GM23338 (cell line): ENCODE measurements at regions not wholly inside any gene's neighbourhood (a gene's known extent, or its start where the extent isn't known, plus 50 kb on each side); places are given as distances from the start of the nearest gene placed in this dataset.

ENCODE experiments used
- ATAC-seq: fragments of 200-7000 bp; cut with Tn5 transposase; 3 replicates; pipeline ENCODE4 v1.9.1; 2020
- DNase-seq: peaks from one replicate; pipeline ENCODE4 v3.0.0-alpha.2; 2015; ENCODE audit warnings: low spot score
- H2AFZ ChIP-seq: fragments of 200-600 bp; sonication (generic); 2 replicates; pipeline ENCODE4 v1.8.0; 2016; ENCODE audit warnings: antibody characterized with exemption, mild to moderate bottlenecking, moderate library complexity
- H3F3A ChIP-seq: fragments of 200-600 bp; sonication (generic); replicated peaks from 2 replicates; pipeline ENCODE4 v1.8.0; 2017; ENCODE audit warnings: antibody characterized with exemption, mixed run types, low read depth
- H3K27ac ChIP-seq: fragments of 200-600 bp; sonication (generic); 2 replicates; pipeline ENCODE4 v1.6.1; 2016; ENCODE audit warnings: low read depth
- H3K27me3 ChIP-seq: fragments of 200-600 bp; sonication (generic); 2 replicates; pipeline ENCODE4 v1.8.0; 2016; ENCODE audit warnings: mild to moderate bottlenecking, mixed run types, moderate library complexity; ENCODE audit not compliant: insufficient read depth
- H3K36me3 ChIP-seq: fragments of 200-600 bp; sonication (generic); 2 replicates; pipeline ENCODE4 v1.8.0; 2016; ENCODE audit warnings: mild to moderate bottlenecking; ENCODE audit not compliant: insufficient read depth
- H3K4me1 ChIP-seq: fragments of 200-600 bp; sonication (generic); 2 replicates; pipeline ENCODE4 v1.8.0; 2016; ENCODE audit warnings: mild to moderate bottlenecking, moderate library complexity; ENCODE audit not compliant: insufficient read depth
- H3K4me2 ChIP-seq: fragments of 200-600 bp; sonication (generic); 2 replicates; pipeline ENCODE4 v1.7.1; 2017; ENCODE audit warnings: mixed run types
- H3K4me3 ChIP-seq: fragments of 200-600 bp; sonication (generic); 2 replicates; pipeline ENCODE4 v1.6.1; 2016; ENCODE audit warnings: mixed run types
- H3K79me2 ChIP-seq: fragments of 200-600 bp; sonication (generic); replicated peaks from 2 replicates; pipeline ENCODE4 v1.8.0; 2017; ENCODE audit warnings: mild to moderate bottlenecking; ENCODE audit not compliant: insufficient read depth
- H3K9me2 ChIP-seq: fragments of 200-600 bp; sonication (generic); 2 replicates; pipeline ENCODE4 v1.8.0; 2017; ENCODE audit not compliant: insufficient read depth
- H4K20me1 ChIP-seq: fragments of 200-600 bp; sonication (generic); replicated peaks from 2 replicates; pipeline ENCODE4 v1.8.0; 2017; ENCODE audit warnings: mild to moderate bottlenecking; ENCODE audit not compliant: insufficient read depth
- H3K27ac Mint-ChIP-seq: 2 replicates; pipeline ENCODE4 v1.8.0; 2020; ENCODE audit warnings: inconsistent platforms, mild to moderate bottlenecking, moderate library complexity, mixed read lengths
- H3K27me3 Mint-ChIP-seq: 3 replicates; pipeline ENCODE4 v1.8.0; 2022; ENCODE audit warnings: low read depth, mild to moderate bottlenecking, moderate library complexity, mixed read lengths, inconsistent platforms; ENCODE audit not compliant: insufficient read depth, poor library complexity
- H3K36me3 Mint-ChIP-seq: 3 replicates; pipeline ENCODE4 v1.8.0; 2021; ENCODE audit warnings: low read depth, mild to moderate bottlenecking, inconsistent platforms, moderate library complexity, mixed read lengths
- H3K4me1 Mint-ChIP-seq: 3 replicates; pipeline ENCODE4 v1.8.0; 2020; ENCODE audit warnings: mild to moderate bottlenecking, inconsistent platforms, mixed read lengths
- H3K4me3 Mint-ChIP-seq: 3 replicates; pipeline ENCODE4 v1.8.0; 2021; ENCODE audit warnings: moderate library complexity, mild to moderate bottlenecking, inconsistent platforms, mixed read lengths
- H3K9me3 Mint-ChIP-seq: 3 replicates; pipeline ENCODE4 v1.8.0; 2020; ENCODE audit warnings: moderate library complexity, mild to moderate bottlenecking, inconsistent platforms, mixed read lengths
- CREB1 ChIP-seq: fragments of 250-450 bp; sonication (Bioruptor Pico); IDR thresholded peaks from 2 replicates; pipeline ENCODE4 v1.5.0; 2020; ENCODE audit warnings: low read depth, mild to moderate bottlenecking, moderate library complexity
- EZH2 ChIP-seq: fragments of 200-600 bp; sonication (generic); IDR thresholded peaks from one replicate; pipeline ENCODE4 v1.8.0; 2017; ENCODE audit warnings: antibody characterized with exemption, mild to moderate bottlenecking, low read depth; ENCODE audit not compliant: unreplicated experiment
- EZH2phosphoT487 ChIP-seq: fragments of 200-600 bp; sonication (generic); IDR thresholded peaks from one replicate; pipeline ENCODE4 v1.8.1; 2018; ENCODE audit warnings: antibody characterized with exemption; ENCODE audit not compliant: unreplicated experiment
- JUNB ChIP-seq: IDR thresholded peaks from one replicate; pipeline ENCODE4 v1.6.1; 2016; ENCODE audit warnings: antibody characterized with exemption; ENCODE audit not compliant: unreplicated experiment
- STAT1 ChIP-seq: IDR thresholded peaks from one replicate; pipeline ENCODE4 v1.6.1; 2016; ENCODE audit warnings: antibody characterized with exemption; ENCODE audit not compliant: unreplicated experiment
- TF ChIP-seq, protein P1 (sequence below): IDR thresholded peaks from one replicate; pipeline ENCODE4 v1.6.1; 2018; ENCODE audit warnings: antibody characterized with exemption; ENCODE audit not compliant: unreplicated experiment
- TF ChIP-seq, protein P2 (sequence below), 2 experiments: fragments of 200-600 bp in 1 of 2; sonication (generic) in 1 of 2; conservative IDR thresholded peaks; 2 replicates each; pipeline versions ENCODE4 v1.5.1 to v1.6.1; 2016 to 2017; ENCODE audit warnings: antibody characterized with exemption in 2 of 2, low read depth in 2 of 2, mild to moderate bottlenecking in 2 of 2, moderate library complexity in 1 of 2

DNA sequence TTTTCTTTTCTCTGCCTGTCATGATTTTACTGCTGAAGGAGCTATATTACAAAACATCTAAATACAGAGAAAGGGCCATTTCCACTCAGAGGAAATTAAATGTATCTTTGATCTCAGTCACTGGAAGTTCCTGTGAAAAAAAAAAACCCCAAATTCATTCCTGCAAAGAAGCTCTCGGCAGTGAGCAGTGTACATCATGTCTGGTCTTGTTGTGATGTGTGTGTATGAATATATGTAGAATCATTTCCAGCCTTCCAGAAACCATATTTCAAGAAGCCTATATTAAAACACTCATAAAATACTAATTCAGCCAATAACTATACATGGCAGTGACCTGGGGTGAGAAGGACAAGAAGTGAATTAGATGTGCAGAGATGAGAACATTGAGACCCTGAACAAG lies 393.2 kb upstream of the TENM4 start (continued):
- TF ChIP-seq, protein P1, sequence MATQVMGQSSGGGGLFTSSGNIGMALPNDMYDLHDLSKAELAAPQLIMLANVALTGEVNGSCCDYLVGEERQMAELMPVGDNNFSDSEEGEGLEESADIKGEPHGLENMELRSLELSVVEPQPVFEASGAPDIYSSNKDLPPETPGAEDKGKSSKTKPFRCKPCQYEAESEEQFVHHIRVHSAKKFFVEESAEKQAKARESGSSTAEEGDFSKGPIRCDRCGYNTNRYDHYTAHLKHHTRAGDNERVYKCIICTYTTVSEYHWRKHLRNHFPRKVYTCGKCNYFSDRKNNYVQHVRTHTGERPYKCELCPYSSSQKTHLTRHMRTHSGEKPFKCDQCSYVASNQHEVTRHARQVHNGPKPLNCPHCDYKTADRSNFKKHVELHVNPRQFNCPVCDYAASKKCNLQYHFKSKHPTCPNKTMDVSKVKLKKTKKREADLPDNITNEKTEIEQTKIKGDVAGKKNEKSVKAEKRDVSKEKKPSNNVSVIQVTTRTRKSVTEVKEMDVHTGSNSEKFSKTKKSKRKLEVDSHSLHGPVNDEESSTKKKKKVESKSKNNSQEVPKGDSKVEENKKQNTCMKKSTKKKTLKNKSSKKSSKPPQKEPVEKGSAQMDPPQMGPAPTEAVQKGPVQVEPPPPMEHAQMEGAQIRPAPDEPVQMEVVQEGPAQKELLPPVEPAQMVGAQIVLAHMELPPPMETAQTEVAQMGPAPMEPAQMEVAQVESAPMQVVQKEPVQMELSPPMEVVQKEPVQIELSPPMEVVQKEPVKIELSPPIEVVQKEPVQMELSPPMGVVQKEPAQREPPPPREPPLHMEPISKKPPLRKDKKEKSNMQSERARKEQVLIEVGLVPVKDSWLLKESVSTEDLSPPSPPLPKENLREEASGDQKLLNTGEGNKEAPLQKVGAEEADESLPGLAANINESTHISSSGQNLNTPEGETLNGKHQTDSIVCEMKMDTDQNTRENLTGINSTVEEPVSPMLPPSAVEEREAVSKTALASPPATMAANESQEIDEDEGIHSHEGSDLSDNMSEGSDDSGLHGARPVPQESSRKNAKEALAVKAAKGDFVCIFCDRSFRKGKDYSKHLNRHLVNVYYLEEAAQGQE, result no peak
- TF ChIP-seq EZH2 (no peak), JUNB (no peak), STAT1 (no peak), EZH2phosphoT487 (no peak)

DNA sequence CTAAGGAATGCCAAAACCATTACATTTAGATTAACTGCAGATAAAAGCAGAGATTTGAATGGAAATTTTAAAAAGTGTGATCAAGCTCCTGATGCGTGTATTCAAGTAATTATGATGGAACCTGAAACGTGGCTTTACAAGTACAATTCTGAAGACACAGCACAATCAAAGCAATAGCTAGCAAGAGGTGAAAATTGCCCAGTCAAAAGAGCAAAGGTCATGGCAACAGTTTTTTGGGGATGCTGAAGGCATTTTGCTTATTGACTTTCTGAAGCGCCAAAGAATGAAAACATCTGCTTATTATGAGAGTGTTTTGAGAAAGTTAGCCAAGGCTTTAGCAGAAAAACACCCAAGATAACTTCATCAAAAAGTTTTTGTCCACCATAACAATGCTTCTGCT lies 389.6 kb upstream of the TENM4 start:
- no peak overlapping the region for H3K27ac Mint-ChIP-seq
- no peak for ATAC-seq
- TF ChIP-seq EZH2, result no peak
- TF ChIP-seq CREB1 (CRISPR knock-in tag), result no peak

DNA sequence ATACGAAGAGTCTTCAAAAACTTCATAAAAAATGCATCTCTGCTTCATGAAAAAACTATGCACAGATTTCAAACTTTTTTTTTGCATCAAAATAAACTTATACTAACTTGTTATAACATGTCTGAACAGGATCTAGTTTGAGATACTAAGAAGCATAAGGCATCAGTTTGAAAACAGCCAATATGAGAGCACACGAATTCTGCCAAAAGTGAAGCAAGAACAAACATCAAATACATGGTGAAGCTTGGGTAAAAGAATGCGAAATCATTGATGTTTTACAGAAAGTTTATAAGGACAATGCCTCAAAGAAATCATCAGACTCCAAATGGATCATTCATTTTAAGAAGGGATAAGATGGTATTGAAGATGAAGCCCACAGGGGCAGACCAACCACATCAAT lies 389.1 kb upstream of the TENM4 start:
- no peaks in the 10 kb centered on the region for H3F3A ChIP-seq
- H3K4me3 ChIP-seq, result no peak overlapping the region
- no peaks in the 10 kb centered on the region for H3K79me2 ChIP-seq
- H2AFZ ChIP-seq, result no peak overlapping the region
- no peak overlapping the region for H3K27ac ChIP-seq
- no peaks in the 10 kb centered on the region for H3K9me2 ChIP-seq
- H3K36me3 Mint-ChIP-seq, result no peaks in the 10 kb centered on the region
- ATAC-seq (no peak), DNase-seq (no peak)
- no peaks in the 10 kb centered on the region for H4K20me1 ChIP-seq
- no peaks in the 10 kb centered on the region for H3K9me3 Mint-ChIP-seq
- no peaks in the 10 kb centered on the region for H3K27me3 ChIP-seq
- no peaks in the 10 kb centered on the region for H3K4me1 ChIP-seq
- H3K27ac Mint-ChIP-seq, result no peak overlapping the region
- H3K27me3 Mint-ChIP-seq, result no peaks in the 10 kb centered on the region
- no peaks in the 10 kb centered on the region for H3K36me3 ChIP-seq
- no peaks in the 10 kb centered on the region for H3K4me1 Mint-ChIP-seq
- H3K4me3 Mint-ChIP-seq, result no peak overlapping the region
- TF ChIP-seq, protein P2, sequence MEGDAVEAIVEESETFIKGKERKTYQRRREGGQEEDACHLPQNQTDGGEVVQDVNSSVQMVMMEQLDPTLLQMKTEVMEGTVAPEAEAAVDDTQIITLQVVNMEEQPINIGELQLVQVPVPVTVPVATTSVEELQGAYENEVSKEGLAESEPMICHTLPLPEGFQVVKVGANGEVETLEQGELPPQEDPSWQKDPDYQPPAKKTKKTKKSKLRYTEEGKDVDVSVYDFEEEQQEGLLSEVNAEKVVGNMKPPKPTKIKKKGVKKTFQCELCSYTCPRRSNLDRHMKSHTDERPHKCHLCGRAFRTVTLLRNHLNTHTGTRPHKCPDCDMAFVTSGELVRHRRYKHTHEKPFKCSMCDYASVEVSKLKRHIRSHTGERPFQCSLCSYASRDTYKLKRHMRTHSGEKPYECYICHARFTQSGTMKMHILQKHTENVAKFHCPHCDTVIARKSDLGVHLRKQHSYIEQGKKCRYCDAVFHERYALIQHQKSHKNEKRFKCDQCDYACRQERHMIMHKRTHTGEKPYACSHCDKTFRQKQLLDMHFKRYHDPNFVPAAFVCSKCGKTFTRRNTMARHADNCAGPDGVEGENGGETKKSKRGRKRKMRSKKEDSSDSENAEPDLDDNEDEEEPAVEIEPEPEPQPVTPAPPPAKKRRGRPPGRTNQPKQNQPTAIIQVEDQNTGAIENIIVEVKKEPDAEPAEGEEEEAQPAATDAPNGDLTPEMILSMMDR (conservative IDR thresholded peaks at IDR 0.05; ENCODE audit: low read depth in 2 of 2), result no peak
- no peak overlapping the region for H3K4me2 ChIP-seq

More for the DNA sequence above, 389.6 kb upstream of the TENM4 start:
- Histone ChIP-seq H3K9me2 (no peaks in the 10 kb centered on the region), H3K27ac (no peak overlapping the region), H3K27me3 (no peaks in the 10 kb centered on the region), H3K36me3 (no peaks in the 10 kb centered on the region), H3K4me2 (no peak overlapping the region), H4K20me1 (no peaks in the 10 kb centered on the region), H3K79me2 (no peaks in the 10 kb centered on the region), H3K4me3 (no peak overlapping the region), H3K4me1 (no peaks in the 10 kb centered on the region), H3F3A (no peaks in the 10 kb centered on the region), H2AFZ (no peak overlapping the region)
- no peak overlapping the region for H3K4me3 Mint-ChIP-seq
- no peaks in the 10 kb centered on the region for H3K9me3 Mint-ChIP-seq
- no peaks in the 10 kb centered on the region for H3K36me3 Mint-ChIP-seq
- no peak for DNase-seq
- no peaks in the 10 kb centered on the region for H3K4me1 Mint-ChIP-seq
- no peaks in the 10 kb centered on the region for H3K27me3 Mint-ChIP-seq
